IMR-90 (cell line): ENCODE measurements at regions not wholly inside any gene's neighbourhood (a gene's known extent, or its start where the extent isn't known, plus 50 kb on each side); places are given as distances from the start of the nearest gene placed in this dataset.

Experiments used
- ATAC-seq: fragments of 200-7000 bp; cut with Tn5 transposase; 2 replicates; pipeline ENCODE4 v1.9.1; 2020; ENCODE audit warnings: low read depth, mild to moderate bottlenecking, moderate library complexity
- BruUV-seq: library from RNA; stranded (reverse); fragments of 400-500 nt; replicated peaks from 2 replicates; lab custom pipeline; 2021; lab: Mats Ljungman, UMichigan
- CTCF ChIA-PET: fragments of 300-600 bp; formaldehyde crosslinking; extraction: SDS; loops from one replicate; lab custom pipeline; 2021; ENCODE audit warnings: antibody characterized with exemption; lab: Yijun Ruan, JAX
- POLR2A ChIA-PET: fragments of 300-600 bp; sonication (Branson Sonifier 250); formaldehyde crosslinking; loops from one replicate; lab custom pipeline; 2022; ENCODE audit warnings: antibody characterized with exemption; ENCODE audit not compliant: unreplicated experiment; lab: Charles Lee
- DNase-seq: peaks from one replicate; pipeline ENCODE4 v3.0.0; 2013
- H2AFZ ChIP-seq: replicated peaks from 2 replicates; pipeline ENCODE3; 2013; ENCODE audit warnings: low read length, mild to moderate bottlenecking; ENCODE audit not compliant: poor library complexity
- H2AK5ac ChIP-seq: 2 replicates; pipeline ENCODE4 v1.6.1; 2013; ENCODE audit warnings: low read depth, low read length, inconsistent platforms
- H2AK9ac ChIP-seq: replicated peaks from 2 replicates; pipeline ENCODE3; 2013; ENCODE audit warnings: mild to moderate bottlenecking, low read depth, low read length, moderate library complexity; ENCODE audit not compliant: poor library complexity
- H2BK120ac ChIP-seq: 2 replicates; pipeline ENCODE4 v1.6.1; 2013; ENCODE audit warnings: low read depth, low read length, inconsistent platforms
- H2BK15ac ChIP-seq: 3 replicates; pipeline ENCODE4 v1.6.1; 2013; ENCODE audit warnings: low read depth, low read length, inconsistent platforms
- H2BK20ac ChIP-seq: 2 replicates; pipeline ENCODE4 v1.6.1; 2013; ENCODE audit warnings: low read depth, mild to moderate bottlenecking, inconsistent platforms, low read length, moderate library complexity
- H2BK5ac ChIP-seq: 2 replicates; pipeline ENCODE4 v1.6.1; 2013; ENCODE audit warnings: mild to moderate bottlenecking, low read depth, low read length, inconsistent platforms; ENCODE audit not compliant: poor library complexity, severe bottlenecking
- H3K14ac ChIP-seq: replicated peaks from 2 replicates; pipeline ENCODE4 v1.6.1; 2013; ENCODE audit warnings: low read depth, low read length, inconsistent platforms
- H3K18ac ChIP-seq: 2 replicates; pipeline ENCODE4 v1.6.1; 2013; ENCODE audit warnings: low read depth, low read length, control low read depth
- H3K23ac ChIP-seq: 2 replicates; pipeline ENCODE4 v1.6.1; 2013; ENCODE audit warnings: low read depth, low read length, inconsistent platforms
- H3K27ac ChIP-seq: 2 replicates; pipeline ENCODE4 v1.5.1; 2013; ENCODE audit warnings: mild to moderate bottlenecking, control low read depth, low read length; ENCODE audit not compliant: insufficient read depth
- H3K27me3 ChIP-seq: 2 replicates; pipeline ENCODE4 v1.6.1; 2013; ENCODE audit warnings: low read length; ENCODE audit not compliant: control insufficient read depth, insufficient read depth
- H3K36me3 ChIP-seq: 2 replicates; pipeline ENCODE4 v1.6.1; 2013; ENCODE audit warnings: low read length, mixed read lengths; ENCODE audit not compliant: control insufficient read depth, insufficient read depth
- H3K4ac ChIP-seq: 2 replicates; pipeline ENCODE4 v1.6.1; 2013; ENCODE audit warnings: low read depth, low read length, inconsistent platforms
- H3K4me1 ChIP-seq: 2 replicates; pipeline ENCODE4 v1.6.1; 2013; ENCODE audit warnings: low read length, mixed read lengths; ENCODE audit not compliant: control insufficient read depth, insufficient read depth
- H3K4me2 ChIP-seq: 2 replicates; pipeline ENCODE4 v1.6.1; 2013; ENCODE audit warnings: low read depth, mild to moderate bottlenecking, control low read depth, low read length, moderate library complexity
- H3K4me3 ChIP-seq: 2 replicates; pipeline ENCODE4 v1.5.1; 2013; ENCODE audit warnings: low read depth, mild to moderate bottlenecking, control low read depth, low read length, moderate library complexity; ENCODE audit not compliant: insufficient read depth
- H3K56ac ChIP-seq: 2 replicates; pipeline ENCODE4 v1.6.1; 2013; ENCODE audit warnings: low read length, inconsistent platforms; ENCODE audit not compliant: insufficient read depth; ENCODE audit errors: extremely low read depth
- H3K79me1 ChIP-seq, 2 experiments: 2 replicates each; pipeline ENCODE4 v1.6.1; 2013; ENCODE audit warnings: low read length in 2 of 2, inconsistent platforms in 1 of 2, low read depth in 1 of 2
- H3K9ac ChIP-seq: 2 replicates; pipeline ENCODE4 v1.6.1; 2013; ENCODE audit warnings: low read depth, low read length, control low read depth
- H3K9me1 ChIP-seq: 2 replicates; pipeline ENCODE4 v1.6.1; 2013; ENCODE audit warnings: low read length, inconsistent platforms; ENCODE audit not compliant: insufficient read depth
- H3K9me3 ChIP-seq: 2 replicates; pipeline ENCODE4 v1.6.1; 2013; ENCODE audit warnings: low read length; ENCODE audit not compliant: control insufficient read depth, insufficient read depth
- H4K20me1 ChIP-seq: 2 replicates; pipeline ENCODE4 v1.6.1; 2013; ENCODE audit warnings: low read length, inconsistent platforms; ENCODE audit not compliant: insufficient read depth
- H4K5ac ChIP-seq: 2 replicates; pipeline ENCODE4 v1.6.1; 2013; ENCODE audit warnings: mild to moderate bottlenecking, low read depth, low read length, control low read depth
- H4K8ac ChIP-seq, 2 experiments: 2 replicates each; pipeline ENCODE4 v1.6.1; 2013; ENCODE audit warnings: low read depth in 2 of 2, low read length in 2 of 2, control low read depth in 1 of 2, inconsistent platforms in 1 of 2
- H4K91ac ChIP-seq: 2 replicates; pipeline ENCODE4 v1.6.1; 2013; ENCODE audit warnings: low read depth, low read length, inconsistent platforms; ENCODE audit not compliant: insufficient read depth
- BHLHE40 ChIP-seq: fragments of 150-350 bp; IDR thresholded peaks from 2 replicates; pipeline ENCODE4 v1.6.1; 2016; ENCODE audit warnings: mild to moderate bottlenecking, low read depth, low read length
- CEBPB ChIP-seq: IDR thresholded peaks from 2 replicates; pipeline ENCODE4 v1.6.1; 2012; ENCODE audit warnings: low read depth, low read length, improper control_type of control experiment
- CHD1 ChIP-seq: IDR thresholded peaks from 2 replicates; pipeline ENCODE4 v1.6.1; 2012; ENCODE audit warnings: low read depth, low read length, improper control_type of control experiment
- FOS ChIP-seq: fragments of 150-350 bp; IDR thresholded peaks from 2 replicates; pipeline ENCODE4 v1.6.1; 2016; ENCODE audit warnings: low read depth, low read length
- MAFK ChIP-seq: IDR thresholded peaks from 2 replicates; pipeline ENCODE4 v1.6.1; 2012; ENCODE audit warnings: low read depth, low read length, improper control_type of control experiment
- MAZ ChIP-seq: IDR thresholded peaks from 2 replicates; pipeline ENCODE4 v1.6.1; 2012; ENCODE audit warnings: low read depth, mild to moderate bottlenecking, low read length, improper control_type of control experiment, moderate library complexity, borderline replicate concordance
- MXI1 ChIP-seq: IDR thresholded peaks from 2 replicates; pipeline ENCODE4 v1.6.1; 2012; ENCODE audit warnings: low read depth, mild to moderate bottlenecking, low read length, moderate library complexity, borderline replicate concordance
- NFE2L2 ChIP-seq: fragments of 150-350 bp; IDR thresholded peaks from 2 replicates; pipeline ENCODE4 v1.6.1; 2016; ENCODE audit warnings: low read depth, mild to moderate bottlenecking, low read length
- POLR2A ChIP-seq: IDR thresholded peaks from 2 replicates; pipeline ENCODE4 v1.6.1; 2012; ENCODE audit warnings: mild to moderate bottlenecking, low read depth, low read length
- RAD21 ChIP-seq: IDR thresholded peaks from 2 replicates; pipeline ENCODE4 v1.6.1; 2012; ENCODE audit warnings: low read length, improper control_type of control experiment
- RCOR1 ChIP-seq: IDR thresholded peaks from 2 replicates; pipeline ENCODE4 v1.6.1; 2012; ENCODE audit warnings: mild to moderate bottlenecking, low read length, improper control_type of control experiment; ENCODE audit not compliant: insufficient replicate concordance
- RFX5 ChIP-seq: IDR thresholded peaks from 2 replicates; pipeline ENCODE4 v1.8.0; 2012; ENCODE audit warnings: low read depth, mild to moderate bottlenecking, low read length, moderate library complexity
- SMC3 ChIP-seq: fragments of 150-350 bp; IDR thresholded peaks from 2 replicates; pipeline ENCODE4 v1.6.1; 2016; ENCODE audit warnings: low read depth, mild to moderate bottlenecking, antibody characterized with exemption, low read length, moderate library complexity
- WGBS, 2 experiments: methylation state at CpG; one replicate each; pipeline versions ENCODE4 v1.1.5 to v1.1.7; 2013; ENCODE audit warnings: missing lambda C conversion rate in 2 of 2; ENCODE audit not compliant: insufficient read length in 1 of 2; ENCODE audit errors: extremely low coverage in 2 of 2; 5-methylcytosine and 5-hydroxymethylcytosine counted together
- dilution Hi-C: fragments of 300-500 bp; cut with HindIII; formaldehyde crosslinking; loops from one replicate; pipeline ENCODE4 v1.14.3; 2018; ENCODE audit warnings: low sequenced_read_pairs; ENCODE audit not compliant: unreplicated experiment
- in situ Hi-C: fragments of 300-500 bp; cut with MboI; formaldehyde crosslinking; loops from 3 replicates; pipeline ENCODE4 v1.14.3; 2019; ENCODE audit warnings: low sequenced_read_pairs, inconsistent platforms, mixed read lengths
- intact Hi-C: fragments of 100-400 bp; cut with micrococcal nuclease; formaldehyde crosslinking; loops from 2 replicates; pipeline ENCODE4 v1.10.0; 2022
- TF ChIP-seq, protein P1 (sequence below): fragments of 150-350 bp; IDR thresholded peaks from 2 replicates; pipeline ENCODE4 v1.6.1; 2017; ENCODE audit warnings: mild to moderate bottlenecking, antibody characterized with exemption, low read length, low read depth
- TF ChIP-seq, protein P2 (sequence below): conservative IDR thresholded peaks from 2 replicates; pipeline ENCODE4 v1.5.1; 2012; ENCODE audit warnings: mild to moderate bottlenecking, low read depth, low read length, improper control_type of control experiment
- TF ChIP-seq, protein P3 (sequence below): fragments of 150-350 bp; IDR thresholded peaks from 2 replicates; pipeline ENCODE4 v1.6.1; 2016; ENCODE audit warnings: low read depth, mild to moderate bottlenecking, low read length, moderate library complexity, borderline replicate concordance

DNA sequence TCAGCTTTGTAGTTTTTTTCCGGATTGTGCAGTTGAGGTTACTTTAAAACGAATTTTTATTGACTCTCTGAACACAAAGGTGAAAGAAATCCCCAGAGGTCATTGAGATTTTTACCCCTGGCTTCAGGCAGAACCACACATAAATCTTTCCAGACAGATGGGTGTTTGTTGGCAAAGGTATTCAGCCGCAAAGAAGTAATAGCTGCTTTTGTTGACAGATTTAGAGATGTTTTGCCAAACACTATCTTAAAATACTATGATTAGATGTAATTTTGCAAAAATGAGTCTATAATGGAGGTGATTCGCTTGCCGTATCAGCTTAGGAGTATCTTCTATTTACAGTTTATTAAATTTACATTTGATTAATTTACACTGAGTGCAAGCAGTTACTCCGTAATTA lies 418.3 kb upstream of the CLINT1 start:
- no peak overlapping the region for H3K27ac ChIP-seq
- H3K9me1 ChIP-seq: no peaks in the 10 kb centered on the region
- no CpG with 5 or more reads among the region's 6 CpGs for WGBS, 2 experiments
- ATAC-seq (no peak), DNase-seq (no peak)
- dilution Hi-C loops: no loop called here
- H3K4me1 ChIP-seq: no peaks in the 10 kb centered on the region
- H3K14ac ChIP-seq: no peak overlapping the region
- no peak overlapping the region for H3K9ac ChIP-seq
- H3K79me1 ChIP-seq: no peaks in the 10 kb centered on the region
- H2BK5ac ChIP-seq: no peak overlapping the region
- H3K27me3 ChIP-seq: no peaks in the 10 kb centered on the region
- CTCF ChIA-PET: no interaction called here
- no peaks in the 10 kb centered on the region for H4K20me1 ChIP-seq
- no peak overlapping the region for H2AFZ ChIP-seq
- H2BK15ac ChIP-seq: no peak overlapping the region
- H2BK20ac ChIP-seq: no peak overlapping the region
- TF ChIP-seq RFX5: no peak
- TF ChIP-seq, protein P1, sequence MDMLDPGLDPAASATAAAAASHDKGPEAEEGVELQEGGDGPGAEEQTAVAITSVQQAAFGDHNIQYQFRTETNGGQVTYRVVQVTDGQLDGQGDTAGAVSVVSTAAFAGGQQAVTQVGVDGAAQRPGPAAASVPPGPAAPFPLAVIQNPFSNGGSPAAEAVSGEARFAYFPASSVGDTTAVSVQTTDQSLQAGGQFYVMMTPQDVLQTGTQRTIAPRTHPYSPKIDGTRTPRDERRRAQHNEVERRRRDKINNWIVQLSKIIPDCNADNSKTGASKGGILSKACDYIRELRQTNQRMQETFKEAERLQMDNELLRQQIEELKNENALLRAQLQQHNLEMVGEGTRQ: no peak
- TF ChIP-seq CEBPB: no peak
- TF ChIP-seq MXI1: no peak
- TF ChIP-seq FOS: no peak
- TF ChIP-seq MAZ: no peak
- TF ChIP-seq, protein P2, sequence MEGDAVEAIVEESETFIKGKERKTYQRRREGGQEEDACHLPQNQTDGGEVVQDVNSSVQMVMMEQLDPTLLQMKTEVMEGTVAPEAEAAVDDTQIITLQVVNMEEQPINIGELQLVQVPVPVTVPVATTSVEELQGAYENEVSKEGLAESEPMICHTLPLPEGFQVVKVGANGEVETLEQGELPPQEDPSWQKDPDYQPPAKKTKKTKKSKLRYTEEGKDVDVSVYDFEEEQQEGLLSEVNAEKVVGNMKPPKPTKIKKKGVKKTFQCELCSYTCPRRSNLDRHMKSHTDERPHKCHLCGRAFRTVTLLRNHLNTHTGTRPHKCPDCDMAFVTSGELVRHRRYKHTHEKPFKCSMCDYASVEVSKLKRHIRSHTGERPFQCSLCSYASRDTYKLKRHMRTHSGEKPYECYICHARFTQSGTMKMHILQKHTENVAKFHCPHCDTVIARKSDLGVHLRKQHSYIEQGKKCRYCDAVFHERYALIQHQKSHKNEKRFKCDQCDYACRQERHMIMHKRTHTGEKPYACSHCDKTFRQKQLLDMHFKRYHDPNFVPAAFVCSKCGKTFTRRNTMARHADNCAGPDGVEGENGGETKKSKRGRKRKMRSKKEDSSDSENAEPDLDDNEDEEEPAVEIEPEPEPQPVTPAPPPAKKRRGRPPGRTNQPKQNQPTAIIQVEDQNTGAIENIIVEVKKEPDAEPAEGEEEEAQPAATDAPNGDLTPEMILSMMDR: no peak
- TF ChIP-seq RAD21: no peak
- TF ChIP-seq BHLHE40: no peak
- TF ChIP-seq POLR2A: no peak
- no peak for TF ChIP-seq SMC3
- no peak for TF ChIP-seq RCOR1
- TF ChIP-seq, protein P3, sequence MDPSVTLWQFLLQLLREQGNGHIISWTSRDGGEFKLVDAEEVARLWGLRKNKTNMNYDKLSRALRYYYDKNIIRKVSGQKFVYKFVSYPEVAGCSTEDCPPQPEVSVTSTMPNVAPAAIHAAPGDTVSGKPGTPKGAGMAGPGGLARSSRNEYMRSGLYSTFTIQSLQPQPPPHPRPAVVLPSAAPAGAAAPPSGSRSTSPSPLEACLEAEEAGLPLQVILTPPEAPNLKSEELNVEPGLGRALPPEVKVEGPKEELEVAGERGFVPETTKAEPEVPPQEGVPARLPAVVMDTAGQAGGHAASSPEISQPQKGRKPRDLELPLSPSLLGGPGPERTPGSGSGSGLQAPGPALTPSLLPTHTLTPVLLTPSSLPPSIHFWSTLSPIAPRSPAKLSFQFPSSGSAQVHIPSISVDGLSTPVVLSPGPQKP: no peak
- TF ChIP-seq CHD1: no peak
- TF ChIP-seq NFE2L2: no peak
- TF ChIP-seq MAFK: no peak
- no peak overlapping the region for H2AK5ac ChIP-seq
- H3K18ac ChIP-seq: no peak overlapping the region
- BruUV-seq: no TSS peak
- no peak overlapping the region for H4K8ac ChIP-seq
- H3K4ac ChIP-seq: no peak overlapping the region
- H4K5ac ChIP-seq: no peak overlapping the region
- H3K56ac ChIP-seq: no peak overlapping the region
- H3K36me3 ChIP-seq: no peaks in the 10 kb centered on the region
- intact Hi-C loops: no loop called here
- H3K9me3 ChIP-seq: no peaks in the 10 kb centered on the region
- H2AK9ac ChIP-seq: no peak overlapping the region
- no peak overlapping the region for H3K4me3 ChIP-seq
- H4K91ac ChIP-seq: no peak overlapping the region
- H3K23ac ChIP-seq: no peak overlapping the region
- H2BK120ac ChIP-seq: no peak overlapping the region
- in situ Hi-C loops: no loop called here
- POLR2A ChIA-PET: no interaction called here
- H3K4me2 ChIP-seq: no peak overlapping the region
